ENCODE measurements at regions not wholly inside any gene's neighbourhood (a gene's known extent, or its start where the extent isn't known, plus 50 kb on each side); places are given as distances from the start of the nearest gene placed in this dataset.

GRCh38 chr2:156003780-156004179 is 328.7 kb downstream of the NR4A2 start:
- POLR2A ChIA-PET, result no interaction called here
- H3K4me2 ChIP-seq, result no peak overlapping the region
- DNase-seq (ENCODE audit: low read depth in 1 of 2, low spot score in 1 of 2) (no peak), ATAC-seq (no peak), FAIRE-seq (no peak)
- TF ChIP-seq HMGXB4 (CRISPR knock-in tag; IDR thresholded peaks at IDR 0.05; ENCODE audit: borderline replicate concordance), result no peak
- TF ChIP-seq EP300 (IDR thresholded peaks at IDR 0.05), result no peak
- TF ChIP-seq RAD21 (conservative IDR thresholded peaks at IDR 0.05 in 1 of 2, IDR thresholded peaks at IDR 0.05 in 1 of 2), result no peak
- TF ChIP-seq, protein P1, sequence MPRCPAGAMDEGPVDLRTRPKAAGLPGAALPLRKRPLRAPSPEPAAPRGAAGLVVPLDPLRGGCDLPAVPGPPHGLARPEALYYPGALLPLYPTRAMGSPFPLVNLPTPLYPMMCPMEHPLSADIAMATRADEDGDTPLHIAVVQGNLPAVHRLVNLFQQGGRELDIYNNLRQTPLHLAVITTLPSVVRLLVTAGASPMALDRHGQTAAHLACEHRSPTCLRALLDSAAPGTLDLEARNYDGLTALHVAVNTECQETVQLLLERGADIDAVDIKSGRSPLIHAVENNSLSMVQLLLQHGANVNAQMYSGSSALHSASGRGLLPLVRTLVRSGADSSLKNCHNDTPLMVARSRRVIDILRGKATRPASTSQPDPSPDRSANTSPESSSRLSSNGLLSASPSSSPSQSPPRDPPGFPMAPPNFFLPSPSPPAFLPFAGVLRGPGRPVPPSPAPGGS (IDR thresholded peaks at IDR 0.05), result no peak
- TF ChIP-seq HOXB13 (CRISPR knock-in tag; IDR thresholded peaks at IDR 0.05; ENCODE audit: low read depth), result no peak
- no peak for TF ChIP-seq KDM5A (IDR thresholded peaks at IDR 0.05)
- TF ChIP-seq MYC (IDR thresholded peaks at IDR 0.05; ENCODE audit: borderline replicate concordance, low read length), result no peak
- TF ChIP-seq POLR2A (IDR thresholded peaks at IDR 0.05; ENCODE audit: low read length), result no peak
- no peak for TF ChIP-seq HDAC2 (IDR thresholded peaks at IDR 0.05)
- TF ChIP-seq TP53 (CRISPR knock-in tag; IDR thresholded peaks at IDR 0.05), result no peak
- TF ChIP-seq, protein P2, sequence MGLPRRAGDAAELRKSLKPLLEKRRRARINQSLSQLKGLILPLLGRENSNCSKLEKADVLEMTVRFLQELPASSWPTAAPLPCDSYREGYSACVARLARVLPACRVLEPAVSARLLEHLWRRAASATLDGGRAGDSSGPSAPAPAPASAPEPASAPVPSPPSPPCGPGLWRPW (IDR thresholded peaks at IDR 0.05), result no peak
- no peak for TF ChIP-seq FOXS1 (CRISPR knock-in tag; IDR thresholded peaks at IDR 0.05)
- no peak for TF ChIP-seq FOSB (CRISPR knock-in tag; IDR thresholded peaks at IDR 0.05)
- no peaks in the 10 kb centered on the region for H3K9me3 ChIP-seq
- 46% methylated on average over 4 of the region's 4 CpGs for WGBS (ENCODE audit: missing lambda C conversion rate)
- no peaks in the 10 kb centered on the region for H3K4me1 ChIP-seq
- H3K4me3 ChIP-seq, result no peak overlapping the region
- H3K27ac ChIP-seq, result no peak overlapping the region
- CTCF ChIA-PET, result no interaction called here

- TF ChIP-seq RCOR1 (IDR thresholded peaks at IDR 0.05; ENCODE audit: low read depth, low read length) (no peak), POLR2AphosphoS2 (conservative IDR thresholded peaks at IDR 0.05; ENCODE audit: low read length) (no peak), MYC (IDR thresholded peaks at IDR 0.05; ENCODE audit: borderline replicate concordance, low read length) (no peak)
Observed at GRCh38 chr2:156001851-156002250, 330.7 kb downstream of the NR4A2 start.

DNA sequence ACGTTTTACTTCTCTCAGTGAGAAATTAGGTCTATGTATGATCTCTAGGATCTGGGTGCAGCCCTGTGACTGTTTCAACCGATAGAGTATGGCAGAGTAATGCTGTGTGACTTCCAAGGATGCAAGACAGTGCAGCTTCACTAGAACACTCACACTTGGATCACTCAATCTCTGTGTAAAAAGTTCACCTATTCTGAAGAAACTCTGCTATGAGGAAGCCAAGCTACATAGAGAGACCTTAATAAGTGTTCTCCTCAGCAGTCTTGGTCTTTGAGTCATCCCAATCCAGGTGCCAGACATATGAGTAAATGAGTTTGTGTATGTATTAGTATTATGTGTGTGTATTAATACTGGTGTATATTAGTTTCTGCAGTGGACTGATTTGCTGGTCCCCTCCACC is 335.0 kb downstream of the NR4A2 start:
- Histone ChIP-seq H3K9me3 (peaks cover 6% of the 10 kb centered on the region; the same call in 2 of the 3 replicates), H3K4me3 (no peak overlapping the region), H3K27ac (no peak overlapping the region), H3K4me1 (no peaks in the 10 kb centered on the region), H3K4me2 (no peak overlapping the region)
- no peak for ATAC-seq
- POLR2A ChIA-PET, result no interaction called here
- CTCF ChIA-PET, result no interaction called here
- no peak for FAIRE-seq
- DNase-seq (ENCODE audit: low read depth in 1 of 2, low spot score in 1 of 2), result no peak
- TF ChIP-seq ATOH8 (CRISPR knock-in tag; IDR thresholded peaks at IDR 0.05; ENCODE audit: low read depth) (no peak), POLR2A (IDR thresholded peaks at IDR 0.05; ENCODE audit: low read length) (no peak), MAX (IDR thresholded peaks at IDR 0.05) (no peak), ZSCAN20 (CRISPR knock-in tag; IDR thresholded peaks at IDR 0.05) (no peak), EP300 (IDR thresholded peaks at IDR 0.05) (no peak), CBX8 (IDR thresholded peaks at IDR 0.05) (no peak), ZFP36 (IDR thresholded peaks at IDR 0.05; ENCODE audit: borderline replicate concordance, partially characterized antibody) (no peak), CEBPB (IDR thresholded peaks at IDR 0.05) (no peak), PHF8 (IDR thresholded peaks at IDR 0.05; ENCODE audit: borderline replicate concordance, low read depth) (no peak), KDM5A (IDR thresholded peaks at IDR 0.05) (no peak), HOXB13 (CRISPR knock-in tag; IDR thresholded peaks at IDR 0.05; ENCODE audit: low read depth) (no peak)
- TF ChIP-seq, protein P3, sequence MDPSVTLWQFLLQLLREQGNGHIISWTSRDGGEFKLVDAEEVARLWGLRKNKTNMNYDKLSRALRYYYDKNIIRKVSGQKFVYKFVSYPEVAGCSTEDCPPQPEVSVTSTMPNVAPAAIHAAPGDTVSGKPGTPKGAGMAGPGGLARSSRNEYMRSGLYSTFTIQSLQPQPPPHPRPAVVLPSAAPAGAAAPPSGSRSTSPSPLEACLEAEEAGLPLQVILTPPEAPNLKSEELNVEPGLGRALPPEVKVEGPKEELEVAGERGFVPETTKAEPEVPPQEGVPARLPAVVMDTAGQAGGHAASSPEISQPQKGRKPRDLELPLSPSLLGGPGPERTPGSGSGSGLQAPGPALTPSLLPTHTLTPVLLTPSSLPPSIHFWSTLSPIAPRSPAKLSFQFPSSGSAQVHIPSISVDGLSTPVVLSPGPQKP (IDR thresholded peaks at IDR 0.05; ENCODE audit: low read depth, low read length), result no peak
- 16% methylated on average over 2 of the region's 2 CpGs for WGBS (ENCODE audit: missing lambda C conversion rate)

More at GRCh38 chr2:156001851-156002250, 330.7 kb downstream of the NR4A2 start:
- ChIA-PET POLR2A (no interaction called here), CTCF (no interaction called here)
- Histone ChIP-seq H3K9me3 (no peaks in the 10 kb centered on the region), H3K4me2 (no peak overlapping the region), H3K4me3 (no peak overlapping the region), H3K27ac (no peak overlapping the region), H3K4me1 (no peaks in the 10 kb centered on the region)
- WGBS (ENCODE audit: missing lambda C conversion rate), result 85% methylated on average over 1 of the region's 1 CpG
- no peak for ATAC-seq
- no peak for FAIRE-seq
- DNase-seq (ENCODE audit: low read depth in 1 of 2, low spot score in 1 of 2), result no peak

Measured in A549 (cell line).